ENCODE measurements at regions not wholly inside any gene's neighbourhood (a gene's known extent, or its start where the extent isn't known, plus 50 kb on each side); places are given as distances from the start of the nearest gene placed in this dataset.
"Not testable (repeated sequence)": the region's sequence is repeated elsewhere in the genome, so short reads cannot be mapped to it uniquely, and the experiment has no call there.

GRCh38 chr3:87121856-87122255 is 105.3 kb upstream of the CHMP2B start:
- H3K4me1 Mint-ChIP-seq = no peaks in the 10 kb centered on the region
- DNase-seq (no peak), ATAC-seq (ENCODE audit: low read depth) (no peak)
- ChIA-PET CTCF (no interaction called here), POLR2A (no interaction called here)
- no peak overlapping the region for H3K27ac Mint-ChIP-seq
- H3K9me3 Mint-ChIP-seq = no peaks in the 10 kb centered on the region
- no peak for TF ChIP-seq CTCF (IDR thresholded peaks at IDR 0.05)
- H3K36me3 Mint-ChIP-seq (ENCODE audit: low read depth) = no peaks in the 10 kb centered on the region
- intact Hi-C loops (cut with micrococcal nuclease) = no loop called here
- H3K27me3 Mint-ChIP-seq = no peaks in the 10 kb centered on the region
- no peak overlapping the region for H3K4me3 Mint-ChIP-seq

- intact Hi-C loops (cut with micrococcal nuclease) = no loop called here
- no peak for ATAC-seq (ENCODE audit: low read depth)
- H3K4me1 Mint-ChIP-seq = no peaks in the 10 kb centered on the region
- no peaks in the 10 kb centered on the region for H3K27me3 Mint-ChIP-seq
- no peak for DNase-seq
- POLR2A ChIA-PET = no interaction called here
- no peaks in the 10 kb centered on the region for H3K36me3 Mint-ChIP-seq (ENCODE audit: low read depth)
- TF ChIP-seq CTCF (IDR thresholded peaks at IDR 0.05) = no peak
- CTCF ChIA-PET = no interaction called here
- H3K4me3 Mint-ChIP-seq = no peak overlapping the region
- no peak overlapping the region for H3K27ac Mint-ChIP-seq
- no peaks in the 10 kb centered on the region for H3K9me3 Mint-ChIP-seq
These were observed 106.2 kb upstream of the CHMP2B start for GRCh38 chr3:87120881-87121280.

GRCh38 chr3:87120236-87120635 is 106.9 kb upstream of the CHMP2B start:
- Mint-ChIP-seq H3K27me3 (no peaks in the 10 kb centered on the region), H3K4me1 (no peaks in the 10 kb centered on the region), H3K36me3 (ENCODE audit: low read depth) (no peaks in the 10 kb centered on the region), H3K27ac (no peak overlapping the region), H3K9me3 (no peaks in the 10 kb centered on the region), H3K4me3 (no peak overlapping the region)
- POLR2A ChIA-PET = no interaction called here
- TF ChIP-seq CTCF (IDR thresholded peaks at IDR 0.05) = no peak
- CTCF ChIA-PET = no interaction called here
- DNase-seq = no peak
- ATAC-seq (ENCODE audit: low read depth) = no peak
- intact Hi-C loops (cut with micrococcal nuclease) = no loop called here

GRCh38 chr3:87109465-87109864 is 117.6 kb upstream of the CHMP2B start:
- no peak overlapping the region for H3K4me3 Mint-ChIP-seq
- no peaks in the 10 kb centered on the region for H3K4me1 Mint-ChIP-seq
- DNase-seq (no peak), ATAC-seq (ENCODE audit: low read depth) (no peak)
- H3K9me3 Mint-ChIP-seq = peaks cover 12% of the 10 kb centered on the region
- ChIA-PET POLR2A (no interaction called here), CTCF (no interaction called here)
- TF ChIP-seq CTCF (IDR thresholded peaks at IDR 0.05) = no peak
- intact Hi-C loops (cut with micrococcal nuclease) = no loop called here
- H3K27me3 Mint-ChIP-seq = no peaks in the 10 kb centered on the region
- H3K36me3 Mint-ChIP-seq (ENCODE audit: low read depth) = no peaks in the 10 kb centered on the region
- H3K27ac Mint-ChIP-seq = no peak overlapping the region

GRCh38 chr3:87101861-87102625 is 111.1 kb upstream of the VGLL3 start:
- H3K4me1 Mint-ChIP-seq = no peaks in the 10 kb centered on the region
- H3K9me3 Mint-ChIP-seq = peaks cover 5% of the 10 kb centered on the region
- ATAC-seq (ENCODE audit: low read depth) (no peak), DNase-seq (no peak)
- H3K27me3 Mint-ChIP-seq = no peaks in the 10 kb centered on the region
- no peak overlapping the region for H3K27ac Mint-ChIP-seq
- no peak for TF ChIP-seq CTCF (IDR thresholded peaks at IDR 0.05)
- ChIA-PET POLR2A (no interaction called here), CTCF (no interaction called here)
- no peaks in the 10 kb centered on the region for H3K36me3 Mint-ChIP-seq (ENCODE audit: low read depth)
- intact Hi-C loops (cut with micrococcal nuclease) = no loop called here
- H3K4me3 Mint-ChIP-seq = no peak overlapping the region

GRCh38 chr3:87097733-87098132 is 106.8 kb upstream of the VGLL3 start:
- intact Hi-C loops (cut with micrococcal nuclease); CTCF ChIA-PET; POLR2A ChIA-PET; H3K27ac Mint-ChIP-seq; H3K4me3 Mint-ChIP-seq; H3K36me3 Mint-ChIP-seq (ENCODE audit: low read depth); H3K27me3 Mint-ChIP-seq; H3K4me1 Mint-ChIP-seq; DNase-seq; ATAC-seq (ENCODE audit: low read depth); H3K9me3 Mint-ChIP-seq: not testable (repeated sequence)

All from activated B cell treated with CpG ODN at 0.5 μM for 24 hours (primary cell).